Loucy (cell line): ENCODE measurements at regions not wholly inside any gene's neighbourhood (a gene's known extent, or its start where the extent isn't known, plus 50 kb on each side); places are given as distances from the start of the nearest gene placed in this dataset.

Source experiments
- CTCF ChIP-seq: fragments of 200-600 bp; sonication (generic); conservative IDR thresholded peaks from 2 replicates; pipeline ENCODE4 v1.5.1; 2014; ENCODE audit warnings: mild to moderate bottlenecking, antibody characterized with exemption, low read length
- EZH2phosphoT487 ChIP-seq: fragments of 200-600 bp; IDR thresholded peaks from 2 replicates; pipeline ENCODE4 v1.6.1; 2018; ENCODE audit warnings: antibody characterized with exemption, mild to moderate bottlenecking, moderate library complexity, borderline replicate concordance

GRCh38 chr7:26950889-26951288 lies 86.5 kb upstream of the SKAP2 start:
- no peak for TF ChIP-seq CTCF
- no peak for TF ChIP-seq EZH2phosphoT487
